ENCODE measurements at regions not wholly inside any gene's neighbourhood (a gene's known extent, or its start where the extent isn't known, plus 50 kb on each side); places are given as distances from the start of the nearest gene placed in this dataset.

- no peak for TF ChIP-seq ZBTB33 (IDR thresholded peaks at IDR 0.05)
- TF ChIP-seq FOXA1 (IDR thresholded peaks at IDR 0.05), result no peak
- TF ChIP-seq MAX (IDR thresholded peaks at IDR 0.05), result no peak
Measured at GRCh38 chr9:16133032-16133431, 580.2 kb downstream of the CCDC171 start (continued).

- Histone ChIP-seq H3K27me3 (ENCODE audit: control insufficient read depth in 4 of 4, insufficient read depth in 4 of 4, low read length in 3 of 4) (no peaks in the 10 kb centered on the region), H3K9me3 (ENCODE audit: control insufficient read depth in 4 of 4, low read length in 3 of 4) (no peaks in the 10 kb centered on the region), H3K27ac (ENCODE audit: low read depth in 1 of 2, low read length in 2 of 2) (no peak overlapping the region), H3K9ac (ENCODE audit: low read depth in 1 of 2, low read length in 2 of 2) (no peak overlapping the region), H3K36me3 (ENCODE audit: control insufficient read depth in 4 of 4, insufficient read depth in 3 of 4, low read depth in 1 of 4, low read length in 3 of 4) (no peaks in the 10 kb centered on the region), H3K4me3 (ENCODE audit: low read depth in 1 of 3, low read length in 3 of 3) (no peak overlapping the region), H3K4me1 (ENCODE audit: control insufficient read depth in 4 of 4, insufficient read depth in 4 of 4, low read length in 3 of 4) (peaks cover 0 to 7% (median 1%) of the 10 kb centered on the region in 4 donors)
- 29% methylated on average over 19 of the region's 19 CpGs for WGBS
- TF ChIP-seq CTCF (IDR thresholded peaks at IDR 0.05; ENCODE audit: low read depth, low read length, missing input control) (peak; percentile 59), HNF4A (conservative IDR thresholded peaks at IDR 0.05) (peak in 1 of 2 donors; percentile 5), RAD21 (IDR thresholded peaks at IDR 0.05) (peak; percentile 83 to 87), MAX (IDR thresholded peaks at IDR 0.05) (no peak)
- peak; percentile 41 for DNase-seq (ENCODE audit: low spot score)
Measured at GRCh38 chr9:16133556-16134227, 580.8 kb downstream of the CCDC171 start.

- H3K4me1 ChIP-seq (ENCODE audit: control insufficient read depth in 4 of 4, insufficient read depth in 4 of 4, low read length in 3 of 4), result peaks cover 0 to 7% (median 1%) of the 10 kb centered on the region in 4 donors
- no peak overlapping the region for H3K4me3 ChIP-seq (ENCODE audit: low read depth in 1 of 3, low read length in 3 of 3)
- no peaks in the 10 kb centered on the region for H3K27me3 ChIP-seq (ENCODE audit: control insufficient read depth in 4 of 4, insufficient read depth in 4 of 4, low read length in 3 of 4)
- DNase-seq (ENCODE audit: low spot score), result no peak
- no peaks in the 10 kb centered on the region for H3K9me3 ChIP-seq (ENCODE audit: control insufficient read depth in 4 of 4, low read length in 3 of 4)
- WGBS, result 83% methylated on average over 4 of the region's 4 CpGs
- no peak overlapping the region for H3K27ac ChIP-seq (ENCODE audit: low read depth in 1 of 2, low read length in 2 of 2)
- TF ChIP-seq HNF4A (conservative IDR thresholded peaks at IDR 0.05) (no peak), FOXA2 (IDR thresholded peaks at IDR 0.05) (no peak), YY1 (IDR thresholded peaks at IDR 0.05) (no peak), ZBTB33 (IDR thresholded peaks at IDR 0.05) (no peak), HNF4G (IDR thresholded peaks at IDR 0.05) (no peak), JUND (IDR thresholded peaks at IDR 0.05) (no peak), NR2F2 (IDR thresholded peaks at IDR 0.05) (no peak), FOXA1 (IDR thresholded peaks at IDR 0.05) (no peak), EGR1 (IDR thresholded peaks at IDR 0.05; ENCODE audit: low read depth in 2 of 2) (no peak), REST (IDR thresholded peaks at IDR 0.05) (no peak), RXRA (IDR thresholded peaks at IDR 0.05) (no peak), ATF3 (IDR thresholded peaks at IDR 0.05) (no peak), MAX (IDR thresholded peaks at IDR 0.05) (no peak)
- H3K36me3 ChIP-seq (ENCODE audit: control insufficient read depth in 4 of 4, insufficient read depth in 3 of 4, low read depth in 1 of 4, low read length in 3 of 4), result no peaks in the 10 kb centered on the region
- no peak overlapping the region for H3K9ac ChIP-seq (ENCODE audit: low read depth in 1 of 2, low read length in 2 of 2)
Measured at GRCh38 chr9:16134351-16134750, 581.5 kb downstream of the CCDC171 start.

All from liver (tissue), 8 donors.